Right atrium auricular region (tissue), 2 donors: ENCODE measurements at regions not wholly inside any gene's neighbourhood (a gene's known extent, or its start where the extent isn't known, plus 50 kb on each side); places are given as distances from the start of the nearest gene placed in this dataset.

ENCODE experiments used
- DNase-seq: peaks from one replicate; pipeline ENCODE4 v3.0.0-alpha.2; 2019; ENCODE audit warnings: low spot score
- H3K27ac ChIP-seq, 2 donors: fragments of 200-600 bp; sonication (generic); 1 replicate in 1 of 2; 2 replicates in 1 of 2; pipeline ENCODE4 v1.5.1; 2016 to 2019
- H3K27me3 ChIP-seq, 2 donors: fragments of 200-600 bp; sonication (generic); one replicate each; pipeline versions ENCODE4 v1.5.1 to v1.6.0; 2017 to 2019
- H3K36me3 ChIP-seq: fragments of 200-600 bp; sonication (generic); one replicate; pipeline ENCODE4 v1.5.1; 2016
- H3K4me1 ChIP-seq, 2 donors: fragments of 200-600 bp; sonication (generic); one replicate each; pipeline versions ENCODE4 v1.5.1 to v1.6.0; 2017 to 2019
- H3K4me3 ChIP-seq, 2 donors: fragments of 200-600 bp; sonication (generic); 1 replicate in 1 of 2; 2 replicates in 1 of 2; pipeline ENCODE4 v1.5.1; 2017 to 2019; ENCODE audit warnings: mild to moderate bottlenecking in 1 of 2, moderate library complexity in 1 of 2
- H3K9me3 ChIP-seq, 2 donors: fragments of 200-600 bp; sonication (generic); one replicate each; pipeline ENCODE4 v1.5.1; 2019
- TF ChIP-seq, protein P1 (sequence below), 2 donors: fragments of 200-600 bp; sonication (generic); IDR thresholded peaks; one replicate each; pipeline ENCODE4 v1.5.1; 2019; ENCODE audit warnings: antibody characterized with exemption in 2 of 2

GRCh38 chr6:12654107-12654506, 62.5 kb upstream of the PHACTR1 start:
- no peaks in the 10 kb centered on the region for H3K27me3 ChIP-seq
- H3K4me1 ChIP-seq, result no peaks in the 10 kb centered on the region
- H3K36me3 ChIP-seq, result no peaks in the 10 kb centered on the region
- TF ChIP-seq, protein P1, sequence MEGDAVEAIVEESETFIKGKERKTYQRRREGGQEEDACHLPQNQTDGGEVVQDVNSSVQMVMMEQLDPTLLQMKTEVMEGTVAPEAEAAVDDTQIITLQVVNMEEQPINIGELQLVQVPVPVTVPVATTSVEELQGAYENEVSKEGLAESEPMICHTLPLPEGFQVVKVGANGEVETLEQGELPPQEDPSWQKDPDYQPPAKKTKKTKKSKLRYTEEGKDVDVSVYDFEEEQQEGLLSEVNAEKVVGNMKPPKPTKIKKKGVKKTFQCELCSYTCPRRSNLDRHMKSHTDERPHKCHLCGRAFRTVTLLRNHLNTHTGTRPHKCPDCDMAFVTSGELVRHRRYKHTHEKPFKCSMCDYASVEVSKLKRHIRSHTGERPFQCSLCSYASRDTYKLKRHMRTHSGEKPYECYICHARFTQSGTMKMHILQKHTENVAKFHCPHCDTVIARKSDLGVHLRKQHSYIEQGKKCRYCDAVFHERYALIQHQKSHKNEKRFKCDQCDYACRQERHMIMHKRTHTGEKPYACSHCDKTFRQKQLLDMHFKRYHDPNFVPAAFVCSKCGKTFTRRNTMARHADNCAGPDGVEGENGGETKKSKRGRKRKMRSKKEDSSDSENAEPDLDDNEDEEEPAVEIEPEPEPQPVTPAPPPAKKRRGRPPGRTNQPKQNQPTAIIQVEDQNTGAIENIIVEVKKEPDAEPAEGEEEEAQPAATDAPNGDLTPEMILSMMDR (IDR thresholded peaks at IDR 0.05), result no peak
- no peak overlapping the region for H3K27ac ChIP-seq
- DNase-seq, result no peak
- peaks cover 0 to 8% of the 10 kb centered on the region in 2 donors for H3K9me3 ChIP-seq
- no peak overlapping the region for H3K4me3 ChIP-seq

- TF ChIP-seq, protein P1 (IDR thresholded peaks at IDR 0.05), result no peak
- Histone ChIP-seq H3K36me3 (no peaks in the 10 kb centered on the region), H3K4me1 (no peaks in the 10 kb centered on the region), H3K27me3 (no peaks in the 10 kb centered on the region), H3K9me3 (peaks cover 0 to 4% of the 10 kb centered on the region in 2 donors), H3K27ac (no peak overlapping the region), H3K4me3 (no peak overlapping the region)
- no peak for DNase-seq
These were observed 62.1 kb upstream of the PHACTR1 start for GRCh38 chr6:12654514-12654913.

- Histone ChIP-seq H3K27ac (no peak overlapping the region), H3K27me3 (no peaks in the 10 kb centered on the region), H3K9me3 (no peaks in the 10 kb centered on the region), H3K4me3 (no peak overlapping the region), H3K36me3 (no peaks in the 10 kb centered on the region), H3K4me1 (no peaks in the 10 kb centered on the region)
- TF ChIP-seq, protein P1 (IDR thresholded peaks at IDR 0.05), result no peak
- DNase-seq, result no peak
These were observed 59.7 kb upstream of the PHACTR1 start for GRCh38 chr6:12656906-12657305.

DNA sequence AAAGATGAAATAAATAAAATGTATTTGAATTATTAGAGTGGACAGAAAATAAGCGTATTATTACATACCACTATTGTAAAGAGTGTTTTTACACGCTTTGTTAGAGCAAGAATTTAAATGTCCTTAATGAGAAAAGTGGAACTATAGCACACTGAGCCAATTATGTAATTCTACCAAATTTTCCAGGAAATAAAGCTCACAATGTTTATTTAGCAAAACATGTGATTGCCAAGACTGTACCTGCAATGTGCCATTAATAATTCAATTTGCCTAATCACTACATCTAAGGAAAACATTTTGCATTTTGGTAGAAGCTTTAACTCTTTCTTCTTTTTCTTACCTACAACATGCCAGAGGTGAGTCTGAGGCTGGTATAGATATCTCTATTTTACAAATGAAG, 58.7 kb upstream of the PHACTR1 start:
- Histone ChIP-seq H3K4me1 (no peaks in the 10 kb centered on the region), H3K36me3 (no peaks in the 10 kb centered on the region), H3K27me3 (no peaks in the 10 kb centered on the region), H3K9me3 (no peaks in the 10 kb centered on the region), H3K27ac (no peak overlapping the region), H3K4me3 (no peak overlapping the region)
- no peak for DNase-seq
- TF ChIP-seq, protein P1 (IDR thresholded peaks at IDR 0.05), result no peak

- TF ChIP-seq, protein P1 (IDR thresholded peaks at IDR 0.05), result no peak
- Histone ChIP-seq H3K27ac (no peak overlapping the region), H3K4me3 (no peak overlapping the region), H3K9me3 (no peaks in the 10 kb centered on the region), H3K4me1 (no peaks in the 10 kb centered on the region), H3K27me3 (no peaks in the 10 kb centered on the region), H3K36me3 (no peaks in the 10 kb centered on the region)
- no peak for DNase-seq
These were observed 55.0 kb upstream of the PHACTR1 start for GRCh38 chr6:12661432-12662089.
